ENCODE measurements at regions not wholly inside any gene's neighbourhood (a gene's known extent, or its start where the extent isn't known, plus 50 kb on each side); places are given as distances from the start of the nearest gene placed in this dataset.

- no peaks in the 10 kb centered on the region for H3K9me3 ChIP-seq
Measured at GRCh38 chr2:38430597-38431207, 53.6 kb upstream of the ATL2 start.

GRCh38 chr2:38430196-38430595 is 53.1 kb upstream of the ATL2 start:
- H3K4me3 ChIP-seq = no peak overlapping the region
- FAIRE-seq (no peak), DNase-seq (no peak), ATAC-seq (no peak)
- no peak for TF ChIP-seq CTCF (IDR thresholded peaks at IDR 0.05)
- intact Hi-C loops (cut with DNase I) = no loop called here
- H3K4me1 ChIP-seq = no peaks in the 10 kb centered on the region
- no peak overlapping the region for H3K27ac ChIP-seq
- H3K9me3 ChIP-seq = no peaks in the 10 kb centered on the region
- 82 to 89% methylated on average over 7 of the region's 7 CpGs for WGBS, 2 donors
- H3K27me3 ChIP-seq = no peaks in the 10 kb centered on the region
- H3K36me3 ChIP-seq = no peaks in the 10 kb centered on the region

More at GRCh38 chr2:38430597-38431207, 53.6 kb upstream of the ATL2 start:
- Histone ChIP-seq H3K27me3 (no peaks in the 10 kb centered on the region), H3K36me3 (no peaks in the 10 kb centered on the region), H3K4me3 (no peak overlapping the region), H3K4me1 (no peaks in the 10 kb centered on the region), H3K27ac (no peak overlapping the region)
- intact Hi-C loops (cut with DNase I) = no loop called here
- FAIRE-seq (no peak), DNase-seq (no peak), ATAC-seq (no peak)
- WGBS, 2 donors = 64 to 74% methylated on average over 19 of the region's 19 CpGs
- TF ChIP-seq CTCF (IDR thresholded peaks at IDR 0.05) = no peak

GRCh38 chr2:38427936-38428335 is 50.9 kb upstream of the ATL2 start:
- Histone ChIP-seq H3K27me3 (no peaks in the 10 kb centered on the region), H3K36me3 (no peaks in the 10 kb centered on the region), H3K4me1 (no peaks in the 10 kb centered on the region), H3K9me3 (no peaks in the 10 kb centered on the region), H3K27ac (no peak overlapping the region), H3K4me3 (no peak overlapping the region)
- no peak for FAIRE-seq
- WGBS, 2 donors = 59 to 73% methylated on average over 6 of the region's 6 CpGs
- no peak for TF ChIP-seq CTCF (IDR thresholded peaks at IDR 0.05)
- no peak for ATAC-seq
- intact Hi-C loops (cut with DNase I) = no loop called here
- no peak for DNase-seq

GRCh38 chr2:38427054-38427453 is 50.0 kb upstream of the ATL2 start:
- H3K27ac ChIP-seq = no peak overlapping the region
- no peaks in the 10 kb centered on the region for H3K4me1 ChIP-seq
- no peak for DNase-seq
- H3K36me3 ChIP-seq = no peaks in the 10 kb centered on the region
- FAIRE-seq = no peak
- 74 to 78% methylated on average over 5 of the region's 5 CpGs for WGBS, 2 donors
- no peaks in the 10 kb centered on the region for H3K27me3 ChIP-seq
- intact Hi-C loops (cut with DNase I) = no loop called here
- H3K4me3 ChIP-seq = no peak overlapping the region
- no peaks in the 10 kb centered on the region for H3K9me3 ChIP-seq
- ATAC-seq = no peak
- no peak for TF ChIP-seq CTCF (IDR thresholded peaks at IDR 0.05)

All from pancreas (tissue), 10 donors.